HG03108 (cell line): ENCODE measurements at regions not wholly inside any gene's neighbourhood (a gene's known extent, or its start where the extent isn't known, plus 50 kb on each side); places are given as distances from the start of the nearest gene placed in this dataset.
"Not testable (repeated sequence)": the region's sequence is repeated elsewhere in the genome, so short reads cannot be mapped to it uniquely, and the experiment has no call there.

Experiments used
- ATAC-seq: cut with Tn5 transposase; IDR thresholded peaks from one replicate; pipeline ENCODE4 v1.9.1; 2021; ENCODE audit warnings: moderate library complexity; ENCODE audit not compliant: unreplicated experiment

- ATAC-seq = no peak
Observed at GRCh38 chr15:95758451-95758850, 572.0 kb upstream of the NR2F2 start.

GRCh38 chr15:95758851-95759250, 571.6 kb upstream of the NR2F2 start:
- ATAC-seq = no peak

GRCh38 chr15:95760508-95760907, 570.0 kb upstream of the NR2F2 start:
- ATAC-seq = no peak

- no peak for ATAC-seq
Observed at GRCh38 chr15:95761501-95762165, 568.9 kb upstream of the NR2F2 start.

GRCh38 chr15:95763426-95763825, 567.1 kb upstream of the NR2F2 start:
- no peak for ATAC-seq

GRCh38 chr15:95765161-95765560, 565.3 kb upstream of the NR2F2 start:
- ATAC-seq = no peak

- no peak for ATAC-seq
Observed at GRCh38 chr15:95770196-95770595, 560.3 kb upstream of the NR2F2 start.

GRCh38 chr15:95772982-95773381, 557.5 kb upstream of the NR2F2 start:
- ATAC-seq = no peak

- ATAC-seq = no peak
Observed at GRCh38 chr15:95784508-95784907, 546.0 kb upstream of the NR2F2 start.

GRCh38 chr15:95785276-95785675, 545.2 kb upstream of the NR2F2 start:
- ATAC-seq = not testable (repeated sequence)

GRCh38 chr15:95793231-95793630, 537.3 kb upstream of the NR2F2 start:
- ATAC-seq = no peak

- ATAC-seq = no peak
Observed at GRCh38 chr15:95795386-95795785, 535.1 kb upstream of the NR2F2 start.

GRCh38 chr15:95799286-95800200, 531.0 kb upstream of the NR2F2 start:
- ATAC-seq = no peak

- no peak for ATAC-seq
Observed at GRCh38 chr15:95804484-95804883, 526.0 kb upstream of the NR2F2 start.

- ATAC-seq = no peak
Observed at GRCh38 chr15:95812491-95812890, 518.0 kb upstream of the NR2F2 start.

GRCh38 chr15:95814908-95815307, 515.6 kb upstream of the NR2F2 start:
- ATAC-seq = no peak

- ATAC-seq = no peak
Observed at GRCh38 chr15:95816591-95816990, 513.9 kb upstream of the NR2F2 start.

- no peak for ATAC-seq
Observed at GRCh38 chr15:95822961-95823360, 507.5 kb upstream of the NR2F2 start.

GRCh38 chr15:95825208-95825607, 505.3 kb upstream of the NR2F2 start:
- ATAC-seq = no peak

- no peak for ATAC-seq
Observed at GRCh38 chr15:95825671-95826411, 504.7 kb upstream of the NR2F2 start.

GRCh38 chr15:95826412-95827195, 503.9 kb upstream of the NR2F2 start:
- no peak for ATAC-seq
